DND-41 (cell line): ENCODE measurements at regions not wholly inside any gene's neighbourhood (a gene's known extent, or its start where the extent isn't known, plus 50 kb on each side); places are given as distances from the start of the nearest gene placed in this dataset.

Experiments used
- ATAC-seq: fragments of 200-7000 bp; cut with Tn5 transposase; 3 replicates; pipeline ENCODE4 v1.9.1; 2021; ENCODE audit warnings: low read depth; ENCODE audit not compliant: insufficient read depth
- DNase-seq: peaks from one replicate; pipeline ENCODE4 v3.0.0-alpha.2; 2020
- H2AFZ ChIP-seq: 2 replicates; pipeline ENCODE4 v1.6.0; 2012; ENCODE audit warnings: low read depth, low read length
- H3K27ac ChIP-seq: 2 replicates; pipeline ENCODE4 v1.5.1; 2012; ENCODE audit warnings: low read length, inconsistent platforms
- H3K27me3 ChIP-seq: fragments of 200-600 bp; sonication (generic); 2 replicates; pipeline ENCODE4 v1.6.0; 2012; ENCODE audit warnings: low read length, mild to moderate bottlenecking, inconsistent platforms; ENCODE audit not compliant: insufficient read depth, poor library complexity
- H3K36me3 ChIP-seq: 2 replicates; pipeline ENCODE4 v1.5.1; 2012; ENCODE audit warnings: low read length, inconsistent platforms; ENCODE audit not compliant: insufficient read depth
- H3K4me1 ChIP-seq: 2 replicates; pipeline ENCODE4 v1.5.1; 2012; ENCODE audit warnings: mild to moderate bottlenecking, low read length; ENCODE audit not compliant: insufficient read depth
- H3K4me2 ChIP-seq: 2 replicates; pipeline ENCODE4 v1.6.0; 2012; ENCODE audit warnings: mild to moderate bottlenecking, moderate library complexity, low read length, inconsistent platforms; ENCODE audit not compliant: insufficient read depth
- H3K4me3 ChIP-seq, 2 experiments: fragments of 200-600 bp in 1 of 2; shearing (Covaris generic) in 1 of 2; 2 replicates each; pipeline ENCODE4 v1.5.1; 2012 to 2016; ENCODE audit warnings: inconsistent platforms in 2 of 2, low read length in 2 of 2, mild to moderate bottlenecking in 2 of 2, low read depth in 1 of 2, moderate library complexity in 1 of 2
- H3K79me2 ChIP-seq: 2 replicates; pipeline ENCODE4 v1.6.0; 2012; ENCODE audit warnings: low read length, inconsistent platforms; ENCODE audit not compliant: insufficient read depth
- H3K9ac ChIP-seq: 2 replicates; pipeline ENCODE4 v1.6.0; 2012; ENCODE audit warnings: low read depth, mild to moderate bottlenecking, inconsistent platforms, low read length, moderate library complexity
- H3K9me3 ChIP-seq: 2 replicates; pipeline ENCODE4 v1.5.1; 2012; ENCODE audit warnings: low read length, moderate library complexity, mild to moderate bottlenecking, inconsistent platforms; ENCODE audit not compliant: insufficient read depth, severe bottlenecking
- H4K20me1 ChIP-seq: 2 replicates; pipeline ENCODE4 v1.6.0; 2012; ENCODE audit warnings: low read length; ENCODE audit not compliant: insufficient read depth
- EZH2 ChIP-seq: IDR thresholded peaks from 3 replicates; pipeline ENCODE4 v1.6.1; 2012; ENCODE audit warnings: borderline replicate concordance, low read depth, mild to moderate bottlenecking, moderate library complexity, low read length, inconsistent platforms; ENCODE audit not compliant: severe bottlenecking
- TF ChIP-seq, protein P1 (sequence below): IDR thresholded peaks from 2 replicates; pipeline ENCODE4 v1.5.1; 2012; ENCODE audit warnings: borderline replicate concordance, low read length, moderate library complexity, mild to moderate bottlenecking; ENCODE audit not compliant: poor library complexity, severe bottlenecking; ENCODE audit errors: extremely low read depth

DNA sequence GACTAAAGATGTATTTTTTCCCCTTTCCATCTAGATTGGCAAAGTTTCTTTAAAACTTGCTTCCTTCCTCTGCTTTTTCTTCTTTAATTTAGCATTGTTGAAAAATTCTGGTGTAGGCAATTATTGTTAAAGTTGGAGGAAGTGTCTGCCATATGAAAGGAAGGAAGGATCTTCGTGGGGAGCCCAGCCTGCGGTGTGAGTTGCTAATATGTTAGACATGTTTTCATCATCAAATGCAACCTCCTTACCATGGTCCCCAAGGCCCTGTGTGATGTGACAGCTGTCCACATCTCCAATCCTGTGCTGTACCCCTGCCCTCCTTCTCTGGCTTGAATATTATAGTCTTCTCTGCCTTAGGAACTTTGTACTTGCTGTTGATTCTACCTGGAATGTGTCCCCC is 81.0 kb upstream of the ZBTB18 start:
- no peaks in the 10 kb centered on the region for H3K9me3 ChIP-seq
- H3K27ac ChIP-seq: no peak overlapping the region
- DNase-seq (no peak), ATAC-seq (no peak)
- H3K4me2 ChIP-seq: no peak overlapping the region
- peaks cover 8% of the 10 kb centered on the region for H3K27me3 ChIP-seq
- H2AFZ ChIP-seq: no peak overlapping the region
- H4K20me1 ChIP-seq: no peaks in the 10 kb centered on the region
- TF ChIP-seq, protein P1, sequence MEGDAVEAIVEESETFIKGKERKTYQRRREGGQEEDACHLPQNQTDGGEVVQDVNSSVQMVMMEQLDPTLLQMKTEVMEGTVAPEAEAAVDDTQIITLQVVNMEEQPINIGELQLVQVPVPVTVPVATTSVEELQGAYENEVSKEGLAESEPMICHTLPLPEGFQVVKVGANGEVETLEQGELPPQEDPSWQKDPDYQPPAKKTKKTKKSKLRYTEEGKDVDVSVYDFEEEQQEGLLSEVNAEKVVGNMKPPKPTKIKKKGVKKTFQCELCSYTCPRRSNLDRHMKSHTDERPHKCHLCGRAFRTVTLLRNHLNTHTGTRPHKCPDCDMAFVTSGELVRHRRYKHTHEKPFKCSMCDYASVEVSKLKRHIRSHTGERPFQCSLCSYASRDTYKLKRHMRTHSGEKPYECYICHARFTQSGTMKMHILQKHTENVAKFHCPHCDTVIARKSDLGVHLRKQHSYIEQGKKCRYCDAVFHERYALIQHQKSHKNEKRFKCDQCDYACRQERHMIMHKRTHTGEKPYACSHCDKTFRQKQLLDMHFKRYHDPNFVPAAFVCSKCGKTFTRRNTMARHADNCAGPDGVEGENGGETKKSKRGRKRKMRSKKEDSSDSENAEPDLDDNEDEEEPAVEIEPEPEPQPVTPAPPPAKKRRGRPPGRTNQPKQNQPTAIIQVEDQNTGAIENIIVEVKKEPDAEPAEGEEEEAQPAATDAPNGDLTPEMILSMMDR: no peak
- no peak for TF ChIP-seq EZH2
- H3K79me2 ChIP-seq: no peaks in the 10 kb centered on the region
- H3K36me3 ChIP-seq: no peaks in the 10 kb centered on the region
- no peak overlapping the region for H3K4me3 ChIP-seq
- no peaks in the 10 kb centered on the region for H3K4me1 ChIP-seq
- H3K9ac ChIP-seq: no peak overlapping the region

- no peaks in the 10 kb centered on the region for H3K4me1 ChIP-seq
- H3K27me3 ChIP-seq: peaks cover 8% of the 10 kb centered on the region
- H3K36me3 ChIP-seq: no peaks in the 10 kb centered on the region
- H4K20me1 ChIP-seq: no peaks in the 10 kb centered on the region
- H3K9me3 ChIP-seq: no peaks in the 10 kb centered on the region
- no peak overlapping the region for H3K4me2 ChIP-seq
- ATAC-seq (no peak), DNase-seq (no peak)
- no peak overlapping the region for H2AFZ ChIP-seq
- H3K27ac ChIP-seq: no peak overlapping the region
- no peak overlapping the region for H3K4me3 ChIP-seq
- H3K9ac ChIP-seq: no peak overlapping the region
- TF ChIP-seq, protein P1: no peak
- TF ChIP-seq EZH2: no peak
- H3K79me2 ChIP-seq: no peaks in the 10 kb centered on the region
Observed at GRCh38 chr1:243968413-243968812, 82.7 kb upstream of the ZBTB18 start.

GRCh38 chr1:243964915-243965314 is 86.2 kb upstream of the ZBTB18 start:
- DNase-seq (no peak), ATAC-seq (no peak)
- Histone ChIP-seq H3K36me3 (no peaks in the 10 kb centered on the region), H3K27ac (no peak overlapping the region), H3K4me2 (no peak overlapping the region), H3K9me3 (no peaks in the 10 kb centered on the region), H3K9ac (no peak overlapping the region), H3K4me3 (no peak overlapping the region), H3K79me2 (no peaks in the 10 kb centered on the region), H2AFZ (no peak overlapping the region), H4K20me1 (no peaks in the 10 kb centered on the region), H3K4me1 (no peaks in the 10 kb centered on the region), H3K27me3 (peaks cover 8% of the 10 kb centered on the region)
- TF ChIP-seq, protein P1: no peak
- no peak for TF ChIP-seq EZH2

GRCh38 chr1:243963571-243963970 is 87.5 kb upstream of the ZBTB18 start:
- H4K20me1 ChIP-seq: no peaks in the 10 kb centered on the region
- no peaks in the 10 kb centered on the region for H3K27me3 ChIP-seq
- no peak overlapping the region for H3K4me3 ChIP-seq
- no peak overlapping the region for H3K9ac ChIP-seq
- no peak overlapping the region for H3K4me2 ChIP-seq
- TF ChIP-seq EZH2: no peak
- no peak overlapping the region for H3K27ac ChIP-seq
- H2AFZ ChIP-seq: no peak overlapping the region
- no peak for DNase-seq
- ATAC-seq: no peak
- H3K36me3 ChIP-seq: no peaks in the 10 kb centered on the region
- H3K4me1 ChIP-seq: no peaks in the 10 kb centered on the region
- H3K9me3 ChIP-seq: no peaks in the 10 kb centered on the region
- H3K79me2 ChIP-seq: no peaks in the 10 kb centered on the region
